NK-92 (cell line): ENCODE measurements at regions not wholly inside any gene's neighbourhood (a gene's known extent, or its start where the extent isn't known, plus 50 kb on each side); places are given as distances from the start of the nearest gene placed in this dataset.
"Not testable (repeated sequence)": the region's sequence is repeated elsewhere in the genome, so short reads cannot be mapped to it uniquely, and the experiment has no call there.

Experiments used
- DNase-seq: peaks from one replicate; lab custom pipeline; 2025; ENCODE audit not compliant: unreplicated experiment; lab: John Stamatoyannopoulos, UW

- not testable (repeated sequence) for DNase-seq
These were observed 422.7 kb upstream of the FRG2C start for GRCh38 chr3:75241226-75241962.

GRCh38 chr3:75242012-75242735 is 422.0 kb upstream of the FRG2C start:
- DNase-seq = no peak

DNA sequence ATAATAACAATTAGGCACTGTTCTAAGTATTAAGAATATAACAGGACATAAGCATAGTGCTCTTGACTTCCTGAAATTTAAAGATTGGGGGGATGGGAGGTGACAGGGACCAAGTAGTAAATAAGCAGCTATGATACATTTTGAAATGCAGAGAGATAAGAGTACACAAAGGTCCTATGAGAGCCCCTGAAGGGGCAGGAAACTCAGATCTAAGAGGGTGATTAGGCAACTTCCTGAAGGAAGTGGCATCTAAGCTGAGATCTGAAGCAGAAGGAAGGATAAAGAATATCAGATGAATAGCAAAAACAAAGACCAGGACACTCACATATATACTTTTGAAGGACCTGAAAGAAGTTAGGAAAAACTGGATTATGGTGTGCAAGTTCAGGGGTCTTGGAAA is 415.2 kb upstream of the FRG2C start:
- DNase-seq = no peak

GRCh38 chr3:75254685-75255084 is 409.4 kb upstream of the FRG2C start:
- DNase-seq = no peak

- DNase-seq = not testable (repeated sequence)
These were observed 405.1 kb upstream of the FRG2C start for GRCh38 chr3:75258825-75259683.

GRCh38 chr3:75260975-75261374 is 403.2 kb upstream of the FRG2C start:
- DNase-seq = not testable (repeated sequence)

GRCh38 chr3:75262661-75263060 is 401.5 kb upstream of the FRG2C start:
- no peak for DNase-seq

GRCh38 chr3:75265897-75266296 is 398.2 kb upstream of the FRG2C start:
- no peak for DNase-seq

- DNase-seq = not testable (repeated sequence)
These were observed 395.6 kb upstream of the FRG2C start for GRCh38 chr3:75268576-75268975.

DNA sequence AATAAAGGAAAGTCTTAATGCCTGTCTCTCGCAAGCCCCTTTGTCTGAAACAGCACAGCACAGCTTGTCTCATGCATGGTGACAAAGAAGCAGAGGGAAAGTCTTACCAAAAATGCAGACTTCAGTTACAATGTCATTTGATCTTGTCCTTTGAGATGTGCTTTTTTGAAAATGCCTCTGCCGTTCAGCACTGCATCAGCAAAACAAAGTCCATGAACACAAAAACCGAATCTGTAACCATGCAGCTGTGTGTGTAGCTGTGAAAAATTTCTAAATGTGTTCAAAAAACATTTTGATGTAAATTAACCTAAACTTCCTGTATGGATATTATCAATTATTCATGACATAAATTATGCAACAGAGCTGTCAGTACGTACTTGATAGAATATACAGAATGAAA is 391.9 kb upstream of the FRG2C start:
- DNase-seq = not testable (repeated sequence)

- no peak for DNase-seq
These were observed 391.4 kb upstream of the FRG2C start for GRCh38 chr3:75272691-75273090.

GRCh38 chr3:75285531-75286148 is 378.5 kb upstream of the FRG2C start:
- not testable (repeated sequence) for DNase-seq

DNA sequence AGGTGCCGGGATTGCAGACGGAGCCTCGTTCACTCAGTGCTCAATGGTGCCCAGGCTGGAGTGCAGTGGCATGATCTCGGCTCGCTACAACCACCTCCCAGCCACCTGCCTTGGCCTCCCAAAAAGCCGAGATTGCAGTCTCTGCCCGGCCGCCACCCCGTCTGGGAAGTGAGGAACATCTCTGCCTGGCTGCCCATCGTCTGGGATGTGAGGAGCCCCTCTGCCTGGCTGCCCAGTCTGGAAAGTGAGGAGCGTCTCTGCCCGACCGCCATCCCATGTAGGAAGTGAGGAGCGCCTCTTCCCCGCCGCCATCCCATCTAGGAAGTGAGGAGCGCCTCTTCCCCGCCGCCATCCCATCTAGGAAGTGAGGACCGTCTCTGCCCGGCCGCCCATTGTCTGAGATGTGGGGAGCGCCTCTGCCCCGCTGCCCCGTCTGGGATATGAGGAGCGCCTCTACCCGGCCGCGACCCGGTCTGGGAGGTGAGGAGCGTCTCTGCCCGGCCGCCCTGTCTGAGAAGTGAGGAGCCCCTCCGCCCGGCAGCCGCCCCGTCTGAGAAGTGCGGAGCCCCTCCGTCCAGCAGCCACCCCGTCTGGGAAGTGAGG is 375.1 kb upstream of the FRG2C start:
- not testable (repeated sequence) for DNase-seq

DNA sequence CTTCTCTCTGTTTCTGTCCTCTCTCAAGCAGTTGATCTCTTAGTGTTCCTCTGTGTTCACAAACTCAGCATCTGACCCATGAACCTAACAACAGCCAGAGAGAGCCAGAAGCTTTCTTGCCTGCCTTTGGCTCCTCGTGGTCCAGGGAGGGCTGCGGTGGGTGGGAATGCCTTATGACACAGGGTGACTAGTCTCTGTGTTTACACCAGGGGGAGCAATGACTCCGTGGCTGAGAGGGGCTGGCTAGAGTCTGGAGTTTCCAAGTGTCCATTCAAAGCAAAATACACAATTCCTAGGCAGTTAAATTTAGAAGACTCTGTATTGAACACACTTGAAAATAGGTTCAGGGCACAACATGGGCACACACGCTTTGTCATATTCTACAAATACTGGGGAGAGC is 370.0 kb upstream of the FRG2C start:
- DNase-seq = no peak

DNA sequence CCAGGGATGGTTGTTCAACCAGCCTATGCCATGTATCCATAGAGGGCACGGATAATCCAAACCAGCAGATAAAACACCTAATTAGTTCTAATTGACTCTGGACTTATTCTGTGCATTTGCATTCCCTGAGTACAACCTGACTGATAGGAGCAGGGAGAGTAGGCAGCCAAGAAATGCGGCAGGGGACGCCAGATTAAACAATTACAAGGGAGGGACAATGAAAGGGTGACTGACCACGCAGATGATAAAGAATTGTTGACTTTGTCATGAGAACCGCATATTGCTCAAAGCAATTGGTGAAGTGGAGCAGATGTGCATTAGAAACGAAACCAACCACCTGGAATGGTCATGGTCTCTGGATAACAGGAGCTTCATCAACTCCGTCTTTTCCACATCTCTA is 369.1 kb upstream of the FRG2C start:
- DNase-seq = no peak

DNA sequence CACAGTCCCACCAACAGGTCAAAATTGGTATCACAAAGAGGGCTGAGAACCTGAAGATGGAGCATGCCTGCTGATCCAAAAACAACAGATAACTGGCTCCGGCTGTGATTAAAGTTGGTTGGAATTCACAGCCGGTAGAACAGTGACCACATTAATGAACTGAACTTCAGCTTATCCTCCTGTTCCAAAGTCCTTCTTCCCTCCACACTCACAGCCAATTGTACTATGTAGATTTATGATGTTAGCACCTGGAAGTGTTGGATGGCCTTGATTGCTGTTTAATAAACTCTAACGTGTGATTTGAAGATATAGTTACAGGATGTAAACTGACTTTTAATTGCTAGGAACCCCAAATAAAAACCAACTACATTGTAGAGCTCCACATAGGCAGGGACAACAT is 367.3 kb upstream of the FRG2C start:
- no peak for DNase-seq

DNA sequence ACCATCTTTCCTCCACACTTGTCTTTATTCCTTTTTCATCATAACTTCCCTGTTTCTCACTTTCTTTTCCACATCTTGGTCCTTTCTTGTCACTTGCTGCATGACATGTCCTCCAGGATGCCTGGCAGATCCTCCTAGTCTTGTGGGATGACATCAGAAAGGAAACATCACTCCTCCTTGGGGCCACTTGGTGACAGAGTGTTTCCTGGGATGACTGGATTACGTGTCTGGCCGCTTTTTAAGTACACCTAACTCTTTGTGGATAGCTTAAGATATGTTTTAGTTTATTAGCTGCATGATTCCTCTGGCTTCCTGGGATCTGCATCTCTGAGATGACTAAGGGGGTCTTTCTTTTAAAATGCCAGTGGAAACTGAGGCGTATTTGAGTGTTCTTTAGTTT is 363.5 kb upstream of the FRG2C start:
- no peak for DNase-seq

GRCh38 chr3:75301050-75301449 is 363.1 kb upstream of the FRG2C start:
- DNase-seq = not testable (repeated sequence)

DNA sequence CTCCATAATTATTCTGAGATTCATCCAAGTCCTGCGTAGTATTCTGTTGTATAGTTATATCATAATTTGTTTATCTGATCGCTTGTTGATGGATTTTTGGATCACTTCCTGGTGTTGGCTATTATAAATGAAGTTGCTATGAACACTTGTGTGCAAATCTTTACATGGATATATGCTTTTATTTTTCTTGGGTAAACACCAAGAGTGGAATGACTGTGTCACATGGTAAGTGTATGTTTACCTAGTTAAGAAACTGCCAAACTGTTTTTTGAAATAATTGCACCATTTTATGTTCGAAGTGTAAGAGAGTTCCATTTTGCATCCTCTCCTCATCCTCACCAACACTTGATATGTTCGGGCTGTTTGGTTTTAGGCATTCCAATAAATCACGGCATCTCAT is 360.4 kb upstream of the FRG2C start:
- no peak for DNase-seq

GRCh38 chr3:75305901-75306300 is 358.2 kb upstream of the FRG2C start:
- DNase-seq = no peak

DNA sequence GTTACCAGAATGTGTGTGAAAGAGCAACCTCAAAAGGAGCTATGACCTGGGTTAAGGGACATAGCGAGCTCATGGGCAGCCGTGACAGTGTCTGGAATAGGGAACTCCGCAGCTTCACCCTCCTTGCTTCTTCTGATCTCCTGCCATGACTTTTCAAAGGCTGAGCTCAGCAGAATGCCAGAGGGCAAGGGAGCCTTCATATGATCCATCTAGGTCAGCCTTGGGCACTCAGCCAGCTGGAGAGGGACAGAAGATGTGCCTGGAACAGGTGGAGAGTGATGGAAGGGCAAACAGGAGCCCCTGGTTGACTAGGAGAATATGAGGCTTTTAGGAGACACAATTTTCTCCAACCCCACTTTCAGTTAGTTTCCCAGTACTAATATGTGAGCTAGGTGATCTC is 352.8 kb upstream of the FRG2C start:
- DNase-seq = not testable (repeated sequence)
